Stomach (tissue), 8 donors: ENCODE measurements at regions not wholly inside any gene's neighbourhood (a gene's known extent, or its start where the extent isn't known, plus 50 kb on each side); places are given as distances from the start of the nearest gene placed in this dataset.

Source experiments
- DNase-seq, 2 donors: peaks; one replicate each; pipeline versions ENCODE4 v3.0.0 to v3.0.0-alpha.2; 2013 to 2019
- H3K27ac ChIP-seq, 5 donors: fragments of 200-600 bp in 4 of 5; sonication (generic) in 4 of 5; one replicate each; pipeline ENCODE4 v1.5.1; 2013 to 2019; ENCODE audit warnings: mild to moderate bottlenecking in 1 of 5, moderate library complexity in 1 of 5
- H3K27me3 ChIP-seq, 3 donors: fragments of 200-600 bp; sonication (generic); one replicate each; pipeline ENCODE4 v1.5.1; 2017 to 2019; ENCODE audit warnings: mixed run types in 1 of 3
- H3K36me3 ChIP-seq, 4 donors: fragments of 200-600 bp; sonication (generic); 1 replicate in 3 of 4; 2 replicates in 1 of 4; pipeline ENCODE4 v1.5.1; 2016 to 2019
- H3K4me1 ChIP-seq, 4 donors: fragments of 200-600 bp; sonication (generic); one replicate each; pipeline ENCODE4 v1.5.1; 2016 to 2019
- H3K4me3 ChIP-seq, 4 donors: fragments of 200-600 bp; sonication (generic) in 3 of 4; one replicate each; pipeline ENCODE4 v1.5.1; 2016 to 2019; ENCODE audit warnings: mild to moderate bottlenecking in 1 of 4
- H3K9me3 ChIP-seq, 4 donors: fragments of 200-600 bp; sonication (generic); one replicate each; pipeline ENCODE4 v1.5.1; 2016 to 2019
- EP300 ChIP-seq: sonication (generic); formaldehyde crosslinking; IDR thresholded peaks from one replicate; pipeline ENCODE4 v1.6.1; 2017; ENCODE audit warnings: antibody characterized with exemption
- POLR2A ChIP-seq, 4 donors: fragments of 450-650 bp; IDR thresholded peaks; one replicate each; pipeline ENCODE4 v1.6.1; 2016; ENCODE audit warnings: antibody characterized with exemption in 4 of 4, control low read depth in 2 of 4, mild to moderate bottlenecking in 1 of 4, moderate library complexity in 1 of 4
- POLR2AphosphoS5 ChIP-seq, 3 donors: sonication (generic); formaldehyde crosslinking; IDR thresholded peaks; one replicate each; pipeline ENCODE4 v1.6.1; 2016; ENCODE audit warnings: antibody characterized with exemption in 3 of 3
- WGBS, 5 donors: extraction: QIAGEN DNeasy Blood & Tissue Kit in 3 of 5; methylation state at CpG; one replicate each; pipeline versions ENCODE4 v1.1.5 to v1.1.7; 2013 to 2018; 5-methylcytosine and 5-hydroxymethylcytosine counted together
- intact Hi-C: fragments of 100-400 bp; cut with DNase I; formaldehyde crosslinking; loops from one replicate; pipeline ENCODE4 v1.15.1; 2023; ENCODE audit warnings: low total_unique reads
- TF ChIP-seq, protein P1 (sequence below), 7 experiments: fragments of 450-650 bp in 4 of 7; fragments of 200-600 bp in 3 of 7; sonication (generic) in 3 of 7; IDR thresholded peaks; one replicate each; pipeline ENCODE4 v1.5.1; 2016 to 2019; ENCODE audit warnings: antibody characterized with exemption in 7 of 7, control low read depth in 2 of 7, mild to moderate bottlenecking in 1 of 7
- donor health status: healthy with polysubstance abuse.
- donor health status: Bipolar disorder and iron deficiency.
- donor health status: healthy.

GRCh38 chr21:25280061-25280460 is 327.2 kb downstream of the MRPL39 start:
- no peaks in the 10 kb centered on the region for H3K9me3 ChIP-seq
- no peak overlapping the region for H3K27ac ChIP-seq
- no peak for TF ChIP-seq EP300
- TF ChIP-seq, protein P1, sequence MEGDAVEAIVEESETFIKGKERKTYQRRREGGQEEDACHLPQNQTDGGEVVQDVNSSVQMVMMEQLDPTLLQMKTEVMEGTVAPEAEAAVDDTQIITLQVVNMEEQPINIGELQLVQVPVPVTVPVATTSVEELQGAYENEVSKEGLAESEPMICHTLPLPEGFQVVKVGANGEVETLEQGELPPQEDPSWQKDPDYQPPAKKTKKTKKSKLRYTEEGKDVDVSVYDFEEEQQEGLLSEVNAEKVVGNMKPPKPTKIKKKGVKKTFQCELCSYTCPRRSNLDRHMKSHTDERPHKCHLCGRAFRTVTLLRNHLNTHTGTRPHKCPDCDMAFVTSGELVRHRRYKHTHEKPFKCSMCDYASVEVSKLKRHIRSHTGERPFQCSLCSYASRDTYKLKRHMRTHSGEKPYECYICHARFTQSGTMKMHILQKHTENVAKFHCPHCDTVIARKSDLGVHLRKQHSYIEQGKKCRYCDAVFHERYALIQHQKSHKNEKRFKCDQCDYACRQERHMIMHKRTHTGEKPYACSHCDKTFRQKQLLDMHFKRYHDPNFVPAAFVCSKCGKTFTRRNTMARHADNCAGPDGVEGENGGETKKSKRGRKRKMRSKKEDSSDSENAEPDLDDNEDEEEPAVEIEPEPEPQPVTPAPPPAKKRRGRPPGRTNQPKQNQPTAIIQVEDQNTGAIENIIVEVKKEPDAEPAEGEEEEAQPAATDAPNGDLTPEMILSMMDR (IDR thresholded peaks at IDR 0.05): no peak
- no peak for TF ChIP-seq POLR2AphosphoS5 (IDR thresholded peaks at IDR 0.05)
- TF ChIP-seq POLR2A (IDR thresholded peaks at IDR 0.05): no peak
- DNase-seq: no peak
- H3K4me1 ChIP-seq: no peaks in the 10 kb centered on the region
- no peaks in the 10 kb centered on the region for H3K27me3 ChIP-seq
- H3K4me3 ChIP-seq: no peak overlapping the region
- intact Hi-C loops: no loop called here
- 18 to 58% (median 38%) methylated on average over 1 of the region's 1 CpG for WGBS, 5 donors
- no peaks in the 10 kb centered on the region for H3K36me3 ChIP-seq

- 50 to 67% (median 52%) methylated on average over 1 of the region's 1 CpG for WGBS, 5 donors
- intact Hi-C loops: no loop called here
- H3K27me3 ChIP-seq: no peaks in the 10 kb centered on the region
- H3K36me3 ChIP-seq: no peaks in the 10 kb centered on the region
- no peak overlapping the region for H3K4me3 ChIP-seq
- TF ChIP-seq POLR2A (IDR thresholded peaks at IDR 0.05) (no peak), EP300 (no peak), POLR2AphosphoS5 (IDR thresholded peaks at IDR 0.05) (no peak)
- TF ChIP-seq, protein P1 (IDR thresholded peaks at IDR 0.05): no peak
- H3K4me1 ChIP-seq: no peaks in the 10 kb centered on the region
- H3K27ac ChIP-seq: no peak overlapping the region
- H3K9me3 ChIP-seq: no peaks in the 10 kb centered on the region
- no peak for DNase-seq
Observed at GRCh38 chr21:25273959-25274358, 333.3 kb downstream of the MRPL39 start.

DNA sequence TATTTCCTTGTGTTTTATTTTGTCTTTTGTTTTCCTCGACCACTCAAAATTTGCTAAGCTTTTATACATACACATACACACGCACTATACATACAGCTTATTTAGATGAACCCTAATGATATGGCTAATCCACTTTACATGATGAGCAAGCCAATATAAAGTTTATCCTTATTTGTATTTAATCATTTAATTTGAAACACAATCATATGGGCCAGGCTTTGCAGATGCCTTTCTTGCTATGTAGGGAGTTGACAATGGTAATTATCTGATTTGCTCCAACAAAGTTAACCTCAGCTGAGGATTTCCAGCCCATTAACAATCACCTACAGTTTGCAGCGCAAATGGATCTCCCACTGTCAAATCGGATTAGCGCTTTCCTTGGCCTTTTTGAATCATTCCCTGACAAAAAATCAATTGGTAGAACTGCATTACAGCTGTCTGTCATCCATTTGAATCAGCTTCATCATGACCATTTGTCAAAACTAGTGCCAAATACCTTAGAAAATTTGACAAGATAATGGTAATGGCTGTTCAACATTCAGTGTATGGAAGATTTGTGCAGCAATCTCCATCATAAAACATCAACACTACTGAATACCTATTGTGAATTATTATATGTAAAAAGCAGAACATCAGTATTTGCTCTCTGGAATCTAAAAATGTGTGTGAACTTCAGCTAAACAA is 352.6 kb downstream of the MRPL39 start:
- Histone ChIP-seq H3K27me3 (no peaks in the 10 kb centered on the region), H3K36me3 (no peaks in the 10 kb centered on the region), H3K9me3 (no peaks in the 10 kb centered on the region), H3K4me1 (no peaks in the 10 kb centered on the region), H3K4me3 (no peak overlapping the region), H3K27ac (no peak overlapping the region)
- 85 to 90% (median 87%) methylated on average over 5 of the region's 5 CpGs for WGBS, 5 donors
- intact Hi-C loops: no loop called here
- no peak for TF ChIP-seq POLR2AphosphoS5 (IDR thresholded peaks at IDR 0.05)
- TF ChIP-seq, protein P1 (IDR thresholded peaks at IDR 0.05): no peak
- no peak for TF ChIP-seq EP300
- TF ChIP-seq POLR2A (IDR thresholded peaks at IDR 0.05): no peak
- peak in 1 of 2 donors; percentile 4 for DNase-seq

- H3K4me1 ChIP-seq: no peaks in the 10 kb centered on the region
- peaks cover 0 to 5% (median 0%) of the 10 kb centered on the region in 4 donors for H3K9me3 ChIP-seq
- DNase-seq: no peak
- no peaks in the 10 kb centered on the region for H3K36me3 ChIP-seq
- intact Hi-C loops: no loop called here
- H3K27me3 ChIP-seq: no peaks in the 10 kb centered on the region
- no peak overlapping the region for H3K4me3 ChIP-seq
- 87 to 94% (median 92%) methylated on average over 1 of the region's 1 CpG for WGBS, 5 donors
- no peak overlapping the region for H3K27ac ChIP-seq
- no peak for TF ChIP-seq POLR2AphosphoS5 (IDR thresholded peaks at IDR 0.05)
- no peak for TF ChIP-seq POLR2A (IDR thresholded peaks at IDR 0.05)
- TF ChIP-seq, protein P1 (IDR thresholded peaks at IDR 0.05): no peak
- no peak for TF ChIP-seq EP300
Observed at GRCh38 chr21:25246546-25246945, 360.7 kb downstream of the MRPL39 start.
